ENCODE measurements at regions not wholly inside any gene's neighbourhood (a gene's known extent, or its start where the extent isn't known, plus 50 kb on each side); places are given as distances from the start of the nearest gene placed in this dataset.

- no peak for DNase-seq (ENCODE audit: low spot score)
- CTCF ChIA-PET = no interaction called here
- no peak for TF ChIP-seq CTCF (conservative IDR thresholded peaks at IDR 0.05; ENCODE audit: low read depth)
- POLR2A ChIA-PET (ENCODE audit: low non-redundant PET) = no interaction called here
- no peak overlapping the region for H3K27ac ChIP-seq
Measured at GRCh38 chr7:22907805-22908204, 85.2 kb upstream of the TOMM7 start.

GRCh38 chr7:22900784-22901183 lies 78.1 kb upstream of the TOMM7 start:
- DNase-seq (ENCODE audit: low spot score) = no peak
- no peak for TF ChIP-seq CTCF (conservative IDR thresholded peaks at IDR 0.05; ENCODE audit: low read depth)
- ChIA-PET CTCF (interaction anchor here (0.6 kb wide), 1 partner anchor 709 kb away, joined by 3 read pairs; no protein-coding TSS in a partner anchor), POLR2A (ENCODE audit: low non-redundant PET) (no interaction called here)
- H3K27ac ChIP-seq = no peak overlapping the region

GRCh38 chr7:22900101-22900500 lies 77.5 kb upstream of the TOMM7 start:
- ChIA-PET POLR2A (ENCODE audit: low non-redundant PET) (no interaction called here), CTCF (interaction anchor here (0.6 kb wide), 2 partner anchors 51 to 709 kb away, joined by 3 to 7 read pairs; no protein-coding TSS in a partner anchor)
- no peak for TF ChIP-seq CTCF (conservative IDR thresholded peaks at IDR 0.05; ENCODE audit: low read depth)
- DNase-seq (ENCODE audit: low spot score) = no peak
- no peak overlapping the region for H3K27ac ChIP-seq

- CTCF ChIA-PET = no interaction called here
- TF ChIP-seq CTCF (conservative IDR thresholded peaks at IDR 0.05; ENCODE audit: low read depth) = no peak
- H3K27ac ChIP-seq = no peak overlapping the region
- DNase-seq (ENCODE audit: low spot score) = no peak
- POLR2A ChIA-PET (ENCODE audit: low non-redundant PET) = no interaction called here
Measured at GRCh38 chr7:22896917-22897316, 74.3 kb upstream of the TOMM7 start.

- no peak for TF ChIP-seq CTCF (conservative IDR thresholded peaks at IDR 0.05; ENCODE audit: low read depth)
- DNase-seq (ENCODE audit: low spot score) = no peak
- ChIA-PET CTCF (interaction anchor here (0.6 kb wide), 1 partner anchor 221 kb away, joined by 3 read pairs; no protein-coding TSS in a partner anchor), POLR2A (ENCODE audit: low non-redundant PET) (no interaction called here)
- no peak overlapping the region for H3K27ac ChIP-seq
Measured at GRCh38 chr7:22895828-22896165, 73.1 kb upstream of the TOMM7 start.

- CTCF ChIA-PET = interaction anchor here (0.6 kb wide), 2 partner anchors 120 to 220 kb away, joined by 3 to 5 read pairs; no protein-coding TSS in a partner anchor
- no peak overlapping the region for H3K27ac ChIP-seq
- no peak for TF ChIP-seq CTCF (conservative IDR thresholded peaks at IDR 0.05; ENCODE audit: low read depth)
- no peak for DNase-seq (ENCODE audit: low spot score)
- POLR2A ChIA-PET (ENCODE audit: low non-redundant PET) = no interaction called here
Measured at GRCh38 chr7:22895140-22895827, 72.6 kb upstream of the TOMM7 start.
